ENCODE measurements at regions not wholly inside any gene's neighbourhood (a gene's known extent, or its start where the extent isn't known, plus 50 kb on each side); places are given as distances from the start of the nearest gene placed in this dataset.

- no peaks in the 10 kb centered on the region for H3K36me3 ChIP-seq (ENCODE audit: control insufficient read depth in 2 of 4, insufficient read depth in 4 of 4, low read length in 3 of 4)
- H3K23ac ChIP-seq (ENCODE audit: insufficient read length), result no peak overlapping the region
- peak overlapping the region in 1 of 4 experiments; percentile 25; a peak in 1 of 8 replicates for H3K4me3 ChIP-seq (ENCODE audit: extremely low read depth in 1 of 4, insufficient read depth in 2 of 4, low read depth in 3 of 4, low read length in 4 of 4)
- no peaks in the 10 kb centered on the region for H3K9me3 ChIP-seq (ENCODE audit: insufficient read depth in 2 of 2, low read depth in 1 of 2, low read length in 1 of 2)
- no peak overlapping the region for H3K14ac ChIP-seq (ENCODE audit: insufficient read length)
- no peaks in the 10 kb centered on the region for H3K23me2 ChIP-seq (ENCODE audit: low read depth, low read length)
- H4K91ac ChIP-seq (replicated peaks; ENCODE audit: insufficient read length, low read length), result no peak overlapping the region
- no peak overlapping the region for H3K4ac ChIP-seq (replicated peaks; ENCODE audit: insufficient read length, low read depth, low read length)
- no peak overlapping the region for H2AFZ ChIP-seq (ENCODE audit: low read length)
- ChIA-PET POLR2A (ENCODE audit: partially characterized antibody) (interaction anchor here (1.0 to 1.6 kb wide), 3 partner anchors 10 to 159 kb away, joined by 3 read pairs; no protein-coding TSS in a partner anchor), CTCF (ENCODE audit: partially characterized antibody) (interaction anchor here (1.5 kb wide), 1 partner anchor 159 kb away, joined by 3 read pairs; no protein-coding TSS in a partner anchor)
- FAIRE-seq (no peak), DNase-seq (ENCODE audit: low read depth in 1 of 2, low spot score in 2 of 2) (no peak)
- no peaks in the 10 kb centered on the region for H3K27me3 ChIP-seq (replicated peaks in 1 of 4; ENCODE audit: control insufficient read depth in 3 of 4, extremely low read depth in 1 of 4, insufficient read depth in 3 of 4, low read length in 3 of 4)
- no peak overlapping the region for H3K56ac ChIP-seq (replicated peaks; ENCODE audit: insufficient read length, low read depth, low read length)
- no peaks in the 10 kb centered on the region for H3K79me2 ChIP-seq (ENCODE audit: control insufficient read depth in 1 of 2, insufficient read depth in 2 of 2, low read length in 2 of 2)
- no peaks in the 10 kb centered on the region for H4K20me1 ChIP-seq (replicated peaks in 1 of 2; ENCODE audit: control insufficient read depth in 1 of 2, insufficient read depth in 2 of 2, low read length in 2 of 2)
- H2BK120ac ChIP-seq (replicated peaks; ENCODE audit: low read depth, low read length), result no peak overlapping the region
- no peak overlapping the region for H4K5ac ChIP-seq (ENCODE audit: insufficient read length, low read depth, low read length)
- WGBS, 2 experiments (ENCODE audit: extremely low coverage in 1 of 2, insufficient coverage in 1 of 2, insufficient read length in 1 of 2, insufficient replicate concordance in 2 of 2, low coverage in 1 of 2, low lambda C conversion rate in 2 of 2, missing lambda C conversion rate in 1 of 2), result 37% methylated on average over 3 of the region's 3 CpGs; no CpG with 5 or more reads in 1 of the 2 experiments
- H2BK12ac ChIP-seq (ENCODE audit: low read depth, low read length), result no peak overlapping the region
- no peak overlapping the region for H2BK15ac ChIP-seq (ENCODE audit: low read length)
- H2BK20ac ChIP-seq (ENCODE audit: low read length), result no peak overlapping the region
- no peaks in the 10 kb centered on the region for H3K79me1 ChIP-seq (ENCODE audit: low read depth, low read length)
- no peak overlapping the region for H3K18ac ChIP-seq (ENCODE audit: extremely low read depth, low read length)
- H2AK5ac ChIP-seq (ENCODE audit: low read depth, low read length), result no peak overlapping the region
- no peak overlapping the region for H3K9ac ChIP-seq (replicated peaks in 1 of 4; ENCODE audit: extremely low read depth in 1 of 4, low read depth in 3 of 4, low read length in 3 of 4)
- H3K4me1 ChIP-seq (replicated peaks in 1 of 4; ENCODE audit: control insufficient read depth in 3 of 4, insufficient read depth in 4 of 4, low read length in 3 of 4), result peaks cover 8 to 21% (median 20%) of the 10 kb centered on the region in 4 experiments; a peak in 6 of 7 replicates
- no peak overlapping the region; the same call in 1 of the 2 replicates for H2BK5ac ChIP-seq (ENCODE audit: low read depth, low read length)
- H3K4me2 ChIP-seq (ENCODE audit: insufficient read depth in 1 of 2, low read depth in 2 of 2, low read length in 2 of 2), result peak overlapping the region; percentile 7 to 19; a peak in 3 of 4 replicates
- H4K8ac ChIP-seq (ENCODE audit: extremely low read depth, insufficient read depth, low read length), result no peak overlapping the region
- no peak overlapping the region for H3K27ac ChIP-seq (ENCODE audit: low read depth, low read length)
- no peak for TF ChIP-seq BACH1 (IDR thresholded peaks at IDR 0.05; ENCODE audit: low read length)
- TF ChIP-seq CTBP2 (IDR thresholded peaks at IDR 0.05; ENCODE audit: borderline replicate concordance, insufficient read depth, insufficient read length, low read length), result no peak
- TF ChIP-seq CEBPB (IDR thresholded peaks at IDR 0.05; ENCODE audit: low read depth, low read length), result no peak
- TF ChIP-seq SIX5 (IDR thresholded peaks at IDR 0.05; ENCODE audit: low read depth, low read length), result no peak
Observed at GRCh38 chr20:51959066-51959542, 156.8 kb upstream of the SALL4 start.

Data from H1 (cell line).